HFFc6 (cell line): ENCODE measurements at regions not wholly inside any gene's neighbourhood (a gene's known extent, or its start where the extent isn't known, plus 50 kb on each side); places are given as distances from the start of the nearest gene placed in this dataset.

Experiments used
- DNase-seq: peaks from one replicate; pipeline ENCODE4 v3.0.0-alpha.2; 2018
- H3K27ac Mint-ChIP-seq: 2 replicates; pipeline ENCODE4 v1.8.0; 2020; ENCODE audit warnings: mild to moderate bottlenecking, mixed read lengths
- H3K27me3 Mint-ChIP-seq: 2 replicates; pipeline ENCODE4 v1.8.0; 2021; ENCODE audit warnings: mild to moderate bottlenecking, moderate library complexity, mixed read lengths; ENCODE audit not compliant: insufficient read depth
- H3K36me3 Mint-ChIP-seq: 2 replicates; pipeline ENCODE4 v1.8.0; 2021; ENCODE audit warnings: low read depth, mixed read lengths
- H3K4me1 Mint-ChIP-seq: 2 replicates; pipeline ENCODE4 v1.8.0; 2020; ENCODE audit warnings: low read depth, mixed read lengths
- H3K4me3 Mint-ChIP-seq: 2 replicates; pipeline ENCODE4 v1.8.0; 2020; ENCODE audit warnings: mild to moderate bottlenecking, moderate library complexity, mixed read lengths
- H3K9me3 Mint-ChIP-seq: 2 replicates; pipeline ENCODE4 v1.8.0; 2020; ENCODE audit warnings: mild to moderate bottlenecking, mixed read lengths
- TF ChIP-seq, protein P1 (sequence below): fragments of 200-600 bp; sonication (generic); IDR thresholded peaks from 2 replicates; pipeline ENCODE4 v1.5.0; 2021; ENCODE audit warnings: antibody characterized with exemption, mild to moderate bottlenecking

- Mint-ChIP-seq H3K4me3 (no peak overlapping the region), H3K4me1 (no peaks in the 10 kb centered on the region), H3K27ac (no peak overlapping the region), H3K27me3 (peaks cover 13% of the 10 kb centered on the region), H3K36me3 (no peaks in the 10 kb centered on the region), H3K9me3 (peaks cover 5% of the 10 kb centered on the region; the same call in 1 of the 2 replicates)
- TF ChIP-seq, protein P1, sequence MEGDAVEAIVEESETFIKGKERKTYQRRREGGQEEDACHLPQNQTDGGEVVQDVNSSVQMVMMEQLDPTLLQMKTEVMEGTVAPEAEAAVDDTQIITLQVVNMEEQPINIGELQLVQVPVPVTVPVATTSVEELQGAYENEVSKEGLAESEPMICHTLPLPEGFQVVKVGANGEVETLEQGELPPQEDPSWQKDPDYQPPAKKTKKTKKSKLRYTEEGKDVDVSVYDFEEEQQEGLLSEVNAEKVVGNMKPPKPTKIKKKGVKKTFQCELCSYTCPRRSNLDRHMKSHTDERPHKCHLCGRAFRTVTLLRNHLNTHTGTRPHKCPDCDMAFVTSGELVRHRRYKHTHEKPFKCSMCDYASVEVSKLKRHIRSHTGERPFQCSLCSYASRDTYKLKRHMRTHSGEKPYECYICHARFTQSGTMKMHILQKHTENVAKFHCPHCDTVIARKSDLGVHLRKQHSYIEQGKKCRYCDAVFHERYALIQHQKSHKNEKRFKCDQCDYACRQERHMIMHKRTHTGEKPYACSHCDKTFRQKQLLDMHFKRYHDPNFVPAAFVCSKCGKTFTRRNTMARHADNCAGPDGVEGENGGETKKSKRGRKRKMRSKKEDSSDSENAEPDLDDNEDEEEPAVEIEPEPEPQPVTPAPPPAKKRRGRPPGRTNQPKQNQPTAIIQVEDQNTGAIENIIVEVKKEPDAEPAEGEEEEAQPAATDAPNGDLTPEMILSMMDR: no peak
- no peak for DNase-seq
Observed at GRCh38 chr14:101495827-101496775, 65.2 kb upstream of the DIO3 start.

- TF ChIP-seq, protein P1: no peak
- Mint-ChIP-seq H3K27ac (no peak overlapping the region), H3K36me3 (no peaks in the 10 kb centered on the region), H3K27me3 (peaks cover 19% of the 10 kb centered on the region), H3K9me3 (peaks cover 5% of the 10 kb centered on the region; the same call in 1 of the 2 replicates), H3K4me1 (no peaks in the 10 kb centered on the region), H3K4me3 (no peak overlapping the region)
- no peak for DNase-seq
Observed at GRCh38 chr14:101496776-101497683, 64.3 kb upstream of the DIO3 start.

- Mint-ChIP-seq H3K4me1 (no peaks in the 10 kb centered on the region), H3K9me3 (peaks cover 10% of the 10 kb centered on the region; the same call in 1 of the 2 replicates), H3K4me3 (no peak overlapping the region), H3K27ac (no peak overlapping the region), H3K36me3 (no peaks in the 10 kb centered on the region), H3K27me3 (peaks cover 24% of the 10 kb centered on the region)
- TF ChIP-seq, protein P1: no peak
- DNase-seq: no peak
Observed at GRCh38 chr14:101497684-101498525, 63.4 kb upstream of the DIO3 start.

DNA sequence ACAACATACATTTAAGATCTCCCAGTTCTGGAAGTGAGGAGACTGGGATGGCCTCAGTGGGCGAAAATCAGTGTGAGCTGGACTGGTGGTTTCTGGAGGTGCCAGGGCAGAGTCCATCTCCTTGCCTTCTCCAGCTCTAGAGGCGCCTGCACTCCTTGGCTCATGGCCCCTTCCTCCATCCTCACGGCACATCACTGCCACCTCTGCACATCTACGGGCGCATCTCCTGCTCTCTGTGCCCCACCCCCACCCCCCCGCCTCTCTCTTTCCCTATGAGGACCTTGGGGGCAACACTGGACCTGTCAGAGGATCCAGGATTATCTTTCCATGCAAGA is 62.8 kb upstream of the DIO3 start:
- Mint-ChIP-seq H3K9me3 (peaks cover 10% of the 10 kb centered on the region; the same call in 1 of the 2 replicates), H3K4me3 (no peak overlapping the region), H3K4me1 (no peaks in the 10 kb centered on the region), H3K27ac (no peak overlapping the region), H3K27me3 (peaks cover 26% of the 10 kb centered on the region), H3K36me3 (no peaks in the 10 kb centered on the region)
- TF ChIP-seq, protein P1: no peak
- no peak for DNase-seq

DNA sequence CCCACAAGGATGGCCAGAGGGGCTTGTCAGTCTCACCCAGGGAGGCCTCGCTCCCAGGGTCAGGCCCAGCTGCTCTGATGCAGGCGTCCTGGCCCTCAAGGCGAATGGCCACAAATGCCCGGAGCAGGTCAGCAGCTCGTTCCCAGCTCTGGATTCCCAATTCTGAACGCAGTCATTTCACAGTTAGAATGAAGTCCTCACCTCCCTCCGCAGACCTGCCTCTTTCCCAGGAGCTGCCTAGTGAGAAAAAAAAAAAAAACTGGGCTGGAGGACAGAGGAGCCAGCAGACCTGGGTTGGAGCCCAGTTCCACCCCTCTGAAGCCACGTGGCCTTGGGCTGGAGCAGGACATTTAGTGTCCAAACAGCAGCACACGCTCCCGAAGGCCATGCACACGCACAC is 62.2 kb upstream of the DIO3 start:
- no peaks in the 10 kb centered on the region for H3K4me1 Mint-ChIP-seq
- peaks cover 27% of the 10 kb centered on the region for H3K27me3 Mint-ChIP-seq
- no peak overlapping the region for H3K27ac Mint-ChIP-seq
- H3K4me3 Mint-ChIP-seq: no peak overlapping the region
- TF ChIP-seq, protein P1: no peak
- peaks cover 12% of the 10 kb centered on the region; the same call in 1 of the 2 replicates for H3K9me3 Mint-ChIP-seq
- DNase-seq: no peak
- H3K36me3 Mint-ChIP-seq: no peaks in the 10 kb centered on the region
